Smooth muscle cell (in vitro differentiated cells): ENCODE measurements at regions not wholly inside any gene's neighbourhood (a gene's known extent, or its start where the extent isn't known, plus 50 kb on each side); places are given as distances from the start of the nearest gene placed in this dataset.

Experiments
- DNase-seq: peaks from one replicate; lab custom pipeline; 2025; ENCODE audit not compliant: unreplicated experiment; lab: John Stamatoyannopoulos, UW
- H2AFZ ChIP-seq: fragments of 200-600 bp; sonication (generic); 2 replicates; pipeline ENCODE4 v1.6.0; 2016; ENCODE audit warnings: antibody characterized with exemption, low read depth, mild to moderate bottlenecking
- H3F3A ChIP-seq: fragments of 200-600 bp; sonication (generic); 2 replicates; pipeline ENCODE4 v1.6.0; 2017; ENCODE audit warnings: antibody characterized with exemption, low read depth
- H3K27ac ChIP-seq: fragments of 200-600 bp; sonication (generic); 2 replicates; pipeline ENCODE4 v1.5.1; 2016; ENCODE audit warnings: low read depth, mild to moderate bottlenecking
- H3K27me3 ChIP-seq: fragments of 200-600 bp; sonication (generic); 2 replicates; pipeline ENCODE4 v1.6.1; 2016; ENCODE audit warnings: low read depth, mild to moderate bottlenecking
- H3K36me3 ChIP-seq: fragments of 200-600 bp; sonication (generic); 2 replicates; pipeline ENCODE4 v1.5.1; 2016; ENCODE audit warnings: low read depth
- H3K4me1 ChIP-seq: fragments of 200-600 bp; sonication (generic); 2 replicates; pipeline ENCODE4 v1.5.1; 2016; ENCODE audit warnings: low read depth
- H3K4me2 ChIP-seq: fragments of 200-600 bp; sonication (generic); 2 replicates; pipeline ENCODE4 v1.6.0; 2016; ENCODE audit warnings: mild to moderate bottlenecking
- H3K4me3 ChIP-seq: fragments of 200-600 bp; sonication (generic); 2 replicates; pipeline ENCODE4 v1.5.1; 2016; ENCODE audit warnings: mild to moderate bottlenecking
- H3K79me2 ChIP-seq: fragments of 200-600 bp; sonication (generic); 2 replicates; pipeline ENCODE4 v1.6.0; 2016; ENCODE audit warnings: low read depth, mild to moderate bottlenecking
- H3K9ac ChIP-seq: fragments of 200-600 bp; sonication (generic); 2 replicates; pipeline ENCODE4 v1.6.0; 2016; ENCODE audit warnings: low read depth
- H3K9me3 ChIP-seq: fragments of 200-600 bp; sonication (generic); replicated peaks from 2 replicates; pipeline ENCODE4 v1.5.1; 2016; ENCODE audit warnings: low read depth
- H4K20me1 ChIP-seq: fragments of 200-600 bp; sonication (generic); 2 replicates; pipeline ENCODE4 v1.6.0; 2016; ENCODE audit warnings: low read depth
- WGBS: methylation state at CpG from one replicate; pipeline ENCODE4 v1.1.7; 2016; ENCODE audit warnings: low lambda C conversion rate; 5-methylcytosine and 5-hydroxymethylcytosine counted together
- TF ChIP-seq, protein P1 (sequence below): fragments of 200-600 bp; sonication (generic); IDR thresholded peaks from 2 replicates; pipeline ENCODE4 v1.5.1; 2017; ENCODE audit warnings: borderline replicate concordance, mild to moderate bottlenecking, antibody characterized with exemption; ENCODE audit not compliant: insufficient read depth, poor library complexity, severe bottlenecking

DNA sequence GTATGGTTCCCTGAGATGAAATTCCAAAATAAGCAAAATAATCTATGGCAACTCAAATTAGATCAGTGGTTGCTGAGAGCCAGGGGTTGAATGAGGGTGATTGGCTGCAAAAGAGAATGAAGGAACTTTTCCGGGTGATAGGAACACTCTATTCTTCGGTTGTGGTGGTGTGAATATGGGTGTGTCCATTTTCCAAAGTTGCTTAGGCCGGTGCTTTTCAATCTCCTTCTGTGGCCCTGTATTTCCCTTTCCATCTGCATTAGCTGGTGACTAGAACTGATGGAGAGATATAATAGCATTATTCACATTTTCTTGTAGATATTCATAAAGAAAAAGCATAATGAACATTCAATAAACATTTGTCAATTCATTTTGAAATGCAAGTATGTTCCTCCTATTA is 382.9 kb downstream of the TFEC start:
- TF ChIP-seq, protein P1, sequence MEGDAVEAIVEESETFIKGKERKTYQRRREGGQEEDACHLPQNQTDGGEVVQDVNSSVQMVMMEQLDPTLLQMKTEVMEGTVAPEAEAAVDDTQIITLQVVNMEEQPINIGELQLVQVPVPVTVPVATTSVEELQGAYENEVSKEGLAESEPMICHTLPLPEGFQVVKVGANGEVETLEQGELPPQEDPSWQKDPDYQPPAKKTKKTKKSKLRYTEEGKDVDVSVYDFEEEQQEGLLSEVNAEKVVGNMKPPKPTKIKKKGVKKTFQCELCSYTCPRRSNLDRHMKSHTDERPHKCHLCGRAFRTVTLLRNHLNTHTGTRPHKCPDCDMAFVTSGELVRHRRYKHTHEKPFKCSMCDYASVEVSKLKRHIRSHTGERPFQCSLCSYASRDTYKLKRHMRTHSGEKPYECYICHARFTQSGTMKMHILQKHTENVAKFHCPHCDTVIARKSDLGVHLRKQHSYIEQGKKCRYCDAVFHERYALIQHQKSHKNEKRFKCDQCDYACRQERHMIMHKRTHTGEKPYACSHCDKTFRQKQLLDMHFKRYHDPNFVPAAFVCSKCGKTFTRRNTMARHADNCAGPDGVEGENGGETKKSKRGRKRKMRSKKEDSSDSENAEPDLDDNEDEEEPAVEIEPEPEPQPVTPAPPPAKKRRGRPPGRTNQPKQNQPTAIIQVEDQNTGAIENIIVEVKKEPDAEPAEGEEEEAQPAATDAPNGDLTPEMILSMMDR: no peak
- Histone ChIP-seq H3K27ac (no peak overlapping the region), H3K27me3 (no peaks in the 10 kb centered on the region), H3K9me3 (no peaks in the 10 kb centered on the region), H3K36me3 (no peaks in the 10 kb centered on the region), H3K79me2 (no peaks in the 10 kb centered on the region), H3K4me3 (no peak overlapping the region), H3K9ac (no peak overlapping the region), H3K4me1 (no peaks in the 10 kb centered on the region), H4K20me1 (no peaks in the 10 kb centered on the region), H3F3A (no peaks in the 10 kb centered on the region), H3K4me2 (no peak overlapping the region), H2AFZ (no peak overlapping the region)
- no peak for DNase-seq
- WGBS: 94% methylated on average over 3 of the region's 3 CpGs

DNA sequence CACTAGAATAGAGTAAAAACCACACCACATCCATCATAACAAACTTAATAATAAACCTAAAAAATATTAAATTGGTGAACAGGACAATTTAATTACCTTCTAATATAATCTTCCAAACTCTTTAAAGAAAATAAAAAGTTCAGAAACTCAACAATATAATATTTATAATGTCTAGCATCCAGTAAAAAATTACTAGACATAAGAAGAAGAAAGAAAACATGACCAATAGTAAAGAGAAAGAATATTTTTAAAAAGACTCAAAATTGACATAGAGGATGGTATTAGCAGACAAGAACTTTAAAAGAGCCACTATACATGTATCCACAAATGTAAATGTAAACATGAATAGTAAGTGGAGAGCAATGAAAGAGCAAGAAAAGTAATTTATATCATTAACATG is 388.4 kb downstream of the TFEC start:
- TF ChIP-seq, protein P1: no peak
- no peaks in the 10 kb centered on the region for H3K9me3 ChIP-seq
- no peaks in the 10 kb centered on the region for H4K20me1 ChIP-seq
- no peaks in the 10 kb centered on the region for H3K79me2 ChIP-seq
- H3K9ac ChIP-seq: no peak overlapping the region
- H3F3A ChIP-seq: no peaks in the 10 kb centered on the region
- H3K27me3 ChIP-seq: no peaks in the 10 kb centered on the region
- H2AFZ ChIP-seq: no peak overlapping the region
- H3K36me3 ChIP-seq: no peaks in the 10 kb centered on the region
- no peak for DNase-seq
- no peaks in the 10 kb centered on the region for H3K4me1 ChIP-seq
- H3K4me2 ChIP-seq: no peak overlapping the region
- H3K27ac ChIP-seq: no peak overlapping the region
- H3K4me3 ChIP-seq: no peak overlapping the region

DNA sequence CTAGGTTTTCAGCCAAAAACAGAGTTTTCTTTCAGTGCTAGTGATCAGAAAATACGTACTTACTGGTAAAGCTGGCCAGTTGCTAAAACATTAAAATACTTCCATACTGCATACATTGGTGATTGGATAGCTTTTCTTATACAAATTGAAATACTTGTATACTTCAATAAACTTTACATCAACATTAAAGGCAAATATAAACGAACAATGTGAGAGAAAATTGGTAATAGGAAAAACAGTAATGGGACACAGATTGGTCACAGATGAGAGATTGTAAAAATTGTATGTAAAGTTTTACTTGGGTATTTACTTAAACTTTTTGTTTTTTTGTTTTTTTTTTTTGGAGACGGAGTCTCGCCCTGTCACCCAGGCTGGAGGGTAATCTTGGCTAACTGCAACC is 391.7 kb downstream of the TFEC start:
- Histone ChIP-seq H4K20me1 (no peaks in the 10 kb centered on the region), H3K79me2 (no peaks in the 10 kb centered on the region), H3K9me3 (no peaks in the 10 kb centered on the region), H3K4me2 (no peak overlapping the region), H3K27ac (no peak overlapping the region), H3K27me3 (no peaks in the 10 kb centered on the region), H3K36me3 (no peaks in the 10 kb centered on the region), H3K4me3 (no peak overlapping the region), H2AFZ (no peak overlapping the region), H3F3A (no peaks in the 10 kb centered on the region), H3K9ac (no peak overlapping the region), H3K4me1 (no peaks in the 10 kb centered on the region)
- TF ChIP-seq, protein P1: no peak
- no peak for DNase-seq
- WGBS: 90% methylated on average over 4 of the region's 4 CpGs

DNA sequence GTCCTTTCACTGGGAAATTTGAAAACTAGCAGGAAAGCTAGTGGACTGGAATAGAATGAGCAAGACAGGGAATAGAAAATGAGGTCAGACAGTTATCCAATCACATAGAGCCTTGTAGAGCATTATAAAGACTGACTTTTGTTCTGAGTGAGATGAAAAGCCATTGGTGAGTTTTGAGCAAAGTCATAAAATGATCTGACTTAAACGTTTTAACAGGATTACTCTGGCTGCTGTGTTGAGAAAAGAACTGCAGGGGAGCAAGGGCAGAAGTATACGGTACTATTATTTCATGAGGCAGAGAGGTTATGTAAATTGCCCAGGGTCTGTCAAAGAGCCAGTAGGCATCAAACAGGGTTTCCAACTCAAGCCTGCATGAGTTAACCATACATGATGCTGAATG is 393.4 kb downstream of the TFEC start:
- no peaks in the 10 kb centered on the region for H3F3A ChIP-seq
- no peak overlapping the region for H3K4me2 ChIP-seq
- no peak overlapping the region for H2AFZ ChIP-seq
- no peaks in the 10 kb centered on the region for H3K36me3 ChIP-seq
- H3K9ac ChIP-seq: no peak overlapping the region
- no peaks in the 10 kb centered on the region for H4K20me1 ChIP-seq
- no peaks in the 10 kb centered on the region for H3K79me2 ChIP-seq
- no peaks in the 10 kb centered on the region for H3K27me3 ChIP-seq
- no peak overlapping the region for H3K4me3 ChIP-seq
- 63% methylated on average over 2 of the region's 2 CpGs for WGBS
- H3K27ac ChIP-seq: no peak overlapping the region
- H3K4me1 ChIP-seq: no peaks in the 10 kb centered on the region
- no peaks in the 10 kb centered on the region for H3K9me3 ChIP-seq
- TF ChIP-seq, protein P1: no peak
- no peak for DNase-seq
